ENCODE measurements at regions not wholly inside any gene's neighbourhood (a gene's known extent, or its start where the extent isn't known, plus 50 kb on each side); places are given as distances from the start of the nearest gene placed in this dataset.

- Histone ChIP-seq H3K4me3 (no peak overlapping the region), H3K36me3 (replicated peaks in 1 of 2) (no peaks in the 10 kb centered on the region), H3K27ac (no peak overlapping the region), H3K9me3 (replicated peaks in 1 of 3) (no peaks in the 10 kb centered on the region), H3K4me1 (replicated peaks in 1 of 2) (no peaks in the 10 kb centered on the region), H3K27me3 (no peaks in the 10 kb centered on the region)
- no peak for TF ChIP-seq CTCF (IDR thresholded peaks at IDR 0.05)
- TF ChIP-seq POLR2A (IDR thresholded peaks at IDR 0.05): no peak
- 24 to 38% (median 29%) methylated on average over 2 of the region's 2 CpGs for WGBS, 4 donors
- no peak for DNase-seq
- intact Hi-C loops (cut with DNase I): no loop called here
Observed at GRCh38 chr12:42669553-42669952, 80.0 kb upstream of the PRICKLE1 start.

GRCh38 chr12:42666671-42667243, 77.2 kb upstream of the PRICKLE1 start:
- 52 to 65% (median 54%) methylated on average over 5 of the region's 5 CpGs for WGBS, 4 donors

GRCh38 chr12:42663621-42664020, 74.1 kb upstream of the PRICKLE1 start:
- Histone ChIP-seq H3K4me1 (replicated peaks in 1 of 2) (no peaks in the 10 kb centered on the region), H3K9me3 (replicated peaks in 1 of 3) (no peaks in the 10 kb centered on the region), H3K36me3 (replicated peaks in 1 of 2) (no peaks in the 10 kb centered on the region), H3K4me3 (no peak overlapping the region), H3K27me3 (no peaks in the 10 kb centered on the region), H3K27ac (no peak overlapping the region)
- TF ChIP-seq POLR2A (IDR thresholded peaks at IDR 0.05) (no peak), CTCF (IDR thresholded peaks at IDR 0.05) (no peak)
- WGBS, 4 donors: 63 to 76% (median 67%) methylated on average over 3 of the region's 3 CpGs
- intact Hi-C loops (cut with DNase I): no loop called here
- no peak for DNase-seq

More at GRCh38 chr12:42666671-42667243, 77.2 kb upstream of the PRICKLE1 start:
- H3K4me1 ChIP-seq (replicated peaks in 1 of 2): no peaks in the 10 kb centered on the region
- no peaks in the 10 kb centered on the region for H3K9me3 ChIP-seq (replicated peaks in 1 of 3)
- intact Hi-C loops (cut with DNase I): no loop called here
- no peaks in the 10 kb centered on the region for H3K36me3 ChIP-seq (replicated peaks in 1 of 2)
- TF ChIP-seq POLR2A (IDR thresholded peaks at IDR 0.05) (no peak), CTCF (IDR thresholded peaks at IDR 0.05) (no peak)
- no peak overlapping the region for H3K27ac ChIP-seq
- H3K4me3 ChIP-seq: no peak overlapping the region
- no peak for DNase-seq
- H3K27me3 ChIP-seq: no peaks in the 10 kb centered on the region

- TF ChIP-seq CTCF (IDR thresholded peaks at IDR 0.05) (no peak), POLR2A (IDR thresholded peaks at IDR 0.05) (no peak)
- no peaks in the 10 kb centered on the region for H3K4me1 ChIP-seq (replicated peaks in 1 of 2)
- H3K27ac ChIP-seq: no peak overlapping the region
- no peaks in the 10 kb centered on the region for H3K27me3 ChIP-seq
- H3K36me3 ChIP-seq (replicated peaks in 1 of 2): no peaks in the 10 kb centered on the region
- DNase-seq: no peak
- intact Hi-C loops (cut with DNase I): no loop called here
- no peaks in the 10 kb centered on the region for H3K9me3 ChIP-seq (replicated peaks in 1 of 3)
- 57 to 69% (median 65%) methylated on average over 3 of the region's 3 CpGs for WGBS, 4 donors
- no peak overlapping the region for H3K4me3 ChIP-seq
Observed at GRCh38 chr12:42660968-42661937, 71.7 kb upstream of the PRICKLE1 start.

Data from adrenal gland (tissue), 9 donors.